NCI-H2196 (cell line): ENCODE measurements at regions not wholly inside any gene's neighbourhood (a gene's known extent, or its start where the extent isn't known, plus 50 kb on each side); places are given as distances from the start of the nearest gene placed in this dataset.
A peak's percentile ranks its signal among the peaks of the same experiment; 100 is the strongest.
"Not testable (repeated sequence)": the region's sequence is repeated elsewhere in the genome, so short reads cannot be mapped to it uniquely, and the experiment has no call there.

Experiments used
- DNase-seq: peaks from one replicate; lab custom pipeline; 2025; ENCODE audit not compliant: unreplicated experiment; lab: John Stamatoyannopoulos, UW

DNA sequence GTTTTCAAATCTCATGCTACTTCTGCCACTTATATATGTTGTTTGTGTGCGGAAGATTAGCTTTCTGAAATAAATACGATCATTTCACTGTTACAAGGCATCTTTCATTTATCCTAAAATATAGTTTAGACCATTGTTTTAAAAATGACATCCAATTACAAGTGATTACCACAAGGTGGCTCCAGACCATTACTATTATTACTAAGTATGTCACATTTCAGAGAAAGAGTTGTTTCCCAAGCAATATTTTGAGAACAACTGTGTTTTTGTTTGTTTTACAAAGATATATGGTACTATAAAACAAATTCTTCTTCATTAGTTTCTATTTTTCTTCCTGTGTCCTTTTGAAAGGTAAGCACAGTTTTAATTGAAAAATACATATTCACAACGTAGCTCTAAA, 136.0 kb upstream of the RAP2B start:
- peak; percentile 27 for DNase-seq

DNA sequence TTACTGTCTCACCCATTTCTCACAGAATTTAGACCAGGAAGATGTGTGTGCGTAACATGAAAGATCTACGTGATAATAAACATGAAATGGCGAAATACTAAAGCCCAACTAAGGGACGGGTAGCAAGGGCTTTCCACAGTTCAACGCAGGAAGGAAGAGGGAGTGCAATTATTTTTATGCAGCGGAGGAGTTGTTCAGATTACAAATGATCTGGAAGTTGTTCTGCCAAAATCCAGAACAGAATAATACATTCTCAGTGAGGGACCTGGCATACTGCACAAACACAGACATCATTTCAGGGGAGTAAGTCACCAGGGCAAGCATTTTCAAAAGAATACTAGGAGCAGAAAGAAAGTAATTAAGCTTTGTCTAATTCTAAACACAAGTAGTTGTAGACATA, 133.6 kb upstream of the RAP2B start:
- no peak for DNase-seq

DNA sequence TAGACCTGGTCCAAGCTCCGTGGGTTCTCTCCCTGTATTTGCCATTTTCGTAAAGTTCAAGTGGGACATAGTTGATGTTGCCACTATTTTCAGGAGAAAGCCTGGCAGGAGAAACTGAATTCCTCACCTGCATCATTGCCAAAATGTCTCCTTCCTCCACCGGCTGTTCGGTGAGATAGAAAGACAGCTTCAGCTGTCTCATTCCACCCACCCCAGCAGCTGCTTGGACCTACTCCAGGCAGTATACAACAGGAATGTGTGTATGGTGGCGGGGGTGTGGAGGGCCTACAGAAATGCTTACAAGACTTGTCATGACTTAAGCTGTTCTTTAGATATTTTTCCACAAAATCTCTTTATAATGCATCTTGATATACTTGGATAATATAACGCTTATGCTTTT, 132.7 kb upstream of the RAP2B start:
- no peak for DNase-seq

DNA sequence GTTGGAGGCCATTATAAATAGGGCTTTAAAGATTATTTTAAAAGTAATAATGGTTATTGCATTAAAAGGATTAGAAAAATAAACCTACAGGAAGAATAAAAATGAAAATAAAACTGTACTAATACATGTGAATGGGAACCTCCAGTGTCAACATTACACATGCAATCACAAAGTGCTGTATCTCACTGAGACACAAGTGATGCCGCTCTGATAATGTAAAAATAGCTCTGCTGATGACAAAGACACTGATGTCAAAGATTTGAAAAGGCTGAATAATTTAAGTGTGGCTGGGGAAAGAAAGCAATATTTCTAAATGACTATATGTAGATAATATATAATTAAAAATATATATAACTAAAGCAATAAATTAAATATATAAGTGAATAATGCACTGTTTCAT, 129.1 kb upstream of the RAP2B start:
- no peak for DNase-seq

DNA sequence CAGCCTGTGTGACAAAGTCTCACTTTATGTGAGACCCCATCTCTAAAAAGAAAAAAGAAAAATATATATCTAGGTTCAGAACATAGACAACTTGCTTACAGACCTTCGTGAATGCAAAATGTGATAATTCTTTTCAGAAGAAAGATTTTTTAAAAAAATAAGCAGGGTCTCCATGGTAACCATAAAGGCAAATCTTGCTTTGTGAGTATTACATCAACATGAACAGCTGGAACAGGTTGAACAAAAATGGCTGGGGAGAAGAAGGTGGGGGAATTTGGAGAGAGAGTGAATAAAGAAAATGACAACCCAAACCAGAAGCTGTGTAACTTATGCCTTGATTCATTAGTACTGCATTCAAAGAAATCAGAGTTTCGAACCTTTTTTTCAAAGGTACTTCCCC, 125.2 kb upstream of the RAP2B start:
- no peak for DNase-seq

DNA sequence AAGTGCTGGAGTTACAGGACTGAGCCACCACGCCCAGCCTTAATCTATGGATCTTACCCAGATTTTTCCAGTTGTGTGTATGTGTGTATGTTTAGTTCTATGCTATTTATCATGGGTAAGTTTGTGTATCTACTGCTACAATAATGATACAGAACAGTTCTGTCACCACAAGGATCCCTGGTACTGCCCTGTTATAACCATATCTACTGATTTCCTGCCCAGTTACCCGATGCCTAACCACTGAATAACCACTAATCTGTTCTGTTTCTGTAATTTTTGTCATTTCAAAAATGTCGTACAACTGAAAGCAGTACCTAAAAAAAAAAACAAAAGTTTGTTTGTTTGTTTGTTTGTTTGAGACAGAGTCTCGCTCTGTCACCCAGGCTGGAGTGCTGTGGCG, 123.7 kb upstream of the RAP2B start:
- DNase-seq = no peak

DNA sequence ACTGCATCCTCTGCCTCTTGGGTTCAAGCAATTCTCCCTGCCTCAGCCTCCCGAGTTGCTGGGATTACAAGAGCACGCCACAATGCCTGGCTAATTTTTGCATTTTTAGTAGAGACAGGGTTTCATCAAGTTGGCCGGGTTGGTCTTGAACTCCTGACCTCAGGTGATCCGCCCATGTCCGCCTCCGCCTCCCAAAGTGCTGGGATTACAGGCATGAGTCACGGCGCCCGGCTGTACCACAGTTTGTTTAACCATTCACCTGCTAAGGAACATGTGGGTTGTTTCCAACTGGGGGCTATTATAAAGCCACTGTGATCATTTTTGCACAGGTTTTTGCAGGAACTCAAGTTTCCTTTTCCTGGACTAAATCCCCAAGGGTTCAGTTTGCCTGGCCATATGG, 123.2 kb upstream of the RAP2B start:
- no peak for DNase-seq

DNA sequence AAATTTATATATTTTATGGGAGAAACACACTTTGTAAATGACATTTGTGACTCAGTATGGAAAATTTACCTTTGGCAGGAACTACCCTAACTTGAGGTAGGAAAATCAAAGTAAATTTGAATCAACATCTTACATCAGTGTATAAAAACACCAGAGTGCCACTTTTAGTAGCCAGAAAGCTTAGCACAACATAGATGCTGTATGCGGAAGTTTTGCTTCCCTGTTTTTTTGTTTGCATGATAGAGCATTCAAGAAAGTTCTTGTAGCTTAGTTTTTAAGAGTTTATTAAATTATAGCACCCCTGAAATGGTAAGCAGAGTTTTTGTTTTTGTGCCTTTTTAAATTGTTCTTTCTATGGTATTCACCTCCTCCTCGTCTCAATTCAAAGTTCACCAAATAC, 120.8 kb upstream of the RAP2B start:
- no peak for DNase-seq

DNA sequence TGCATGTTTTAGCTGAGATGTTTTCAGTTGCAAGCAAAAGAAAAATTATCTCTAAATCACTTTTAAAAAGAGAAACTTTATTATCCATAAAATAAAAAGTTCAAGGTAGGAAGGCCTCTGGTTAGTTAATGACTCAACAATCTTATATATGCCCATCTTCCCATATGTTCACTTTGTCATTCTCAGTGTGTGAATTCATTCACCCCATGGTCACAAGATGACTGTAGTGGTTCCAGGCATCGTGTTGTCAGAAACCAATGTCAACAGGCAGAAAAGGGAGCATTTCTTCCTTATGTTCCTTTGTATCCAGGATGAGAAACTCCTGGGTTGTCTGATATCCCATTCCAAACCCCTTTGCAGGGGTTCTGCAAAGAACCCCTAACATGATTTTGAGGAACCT, 119.9 kb upstream of the RAP2B start:
- DNase-seq = no peak

DNA sequence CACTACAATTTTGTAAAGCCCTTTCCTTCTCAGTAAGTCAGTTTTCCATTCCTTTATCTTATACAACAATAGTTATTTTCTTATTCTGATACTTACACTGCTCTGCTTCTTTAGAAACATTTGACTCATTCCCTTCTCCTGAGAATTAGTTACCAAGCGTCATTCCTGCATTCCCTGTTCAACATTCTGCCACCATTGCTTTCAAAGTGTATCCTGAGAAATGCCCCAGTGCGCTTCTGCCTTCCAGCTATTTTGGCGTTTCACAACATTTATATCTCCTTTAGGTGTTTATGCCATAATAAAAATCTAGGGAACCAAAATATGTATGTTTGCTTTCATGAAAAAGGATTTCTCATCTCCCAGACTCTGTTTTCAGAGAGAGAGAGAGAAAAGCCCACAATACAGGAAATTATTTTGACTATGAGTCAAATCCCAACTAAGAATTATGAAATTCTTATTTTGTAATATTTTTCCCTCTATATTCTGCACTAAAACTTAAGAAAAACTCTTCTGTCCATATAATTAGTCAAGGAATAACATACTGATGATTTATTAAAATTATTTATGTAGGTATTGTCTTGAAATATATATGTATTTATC, 118.2 kb upstream of the RAP2B start:
- no peak for DNase-seq

DNA sequence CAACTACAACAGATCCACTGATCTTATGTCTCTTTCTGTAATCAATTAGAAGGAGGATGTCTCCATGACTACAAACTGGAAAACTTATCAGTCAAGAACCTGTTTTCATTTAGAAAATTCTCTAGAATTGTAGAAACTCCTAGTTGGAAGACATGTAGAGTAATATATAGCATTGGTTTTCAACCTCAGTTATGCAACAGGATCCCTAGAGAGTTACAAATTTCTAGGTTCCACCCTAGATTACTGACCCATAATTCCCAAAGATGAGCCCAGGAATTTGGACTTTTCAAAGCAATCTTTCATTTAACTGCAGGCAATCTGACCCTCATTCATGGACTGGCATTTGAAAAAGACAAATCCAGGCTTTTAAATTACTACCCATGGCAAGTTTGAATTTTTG, 116.9 kb upstream of the RAP2B start:
- no peak for DNase-seq

DNA sequence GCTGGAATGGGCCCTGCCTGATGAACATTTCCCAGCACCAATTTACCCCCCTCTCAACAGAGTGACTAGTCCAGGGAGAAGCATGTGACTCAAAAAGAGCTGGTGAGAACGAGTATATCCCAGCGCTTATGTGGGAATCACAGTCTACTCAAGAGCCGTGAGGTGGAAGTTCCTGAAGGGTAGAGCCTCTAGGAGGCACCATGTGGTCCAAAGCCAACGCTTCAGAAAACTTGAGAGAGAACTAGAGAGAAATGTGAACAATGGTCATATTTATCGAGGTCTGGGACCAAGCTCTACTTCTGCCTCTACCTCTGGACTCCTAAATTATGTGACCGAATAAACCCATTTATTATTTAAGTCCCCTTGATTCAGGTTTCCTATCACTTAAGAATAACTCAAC, 111.0 kb upstream of the RAP2B start:
- no peak for DNase-seq

DNA sequence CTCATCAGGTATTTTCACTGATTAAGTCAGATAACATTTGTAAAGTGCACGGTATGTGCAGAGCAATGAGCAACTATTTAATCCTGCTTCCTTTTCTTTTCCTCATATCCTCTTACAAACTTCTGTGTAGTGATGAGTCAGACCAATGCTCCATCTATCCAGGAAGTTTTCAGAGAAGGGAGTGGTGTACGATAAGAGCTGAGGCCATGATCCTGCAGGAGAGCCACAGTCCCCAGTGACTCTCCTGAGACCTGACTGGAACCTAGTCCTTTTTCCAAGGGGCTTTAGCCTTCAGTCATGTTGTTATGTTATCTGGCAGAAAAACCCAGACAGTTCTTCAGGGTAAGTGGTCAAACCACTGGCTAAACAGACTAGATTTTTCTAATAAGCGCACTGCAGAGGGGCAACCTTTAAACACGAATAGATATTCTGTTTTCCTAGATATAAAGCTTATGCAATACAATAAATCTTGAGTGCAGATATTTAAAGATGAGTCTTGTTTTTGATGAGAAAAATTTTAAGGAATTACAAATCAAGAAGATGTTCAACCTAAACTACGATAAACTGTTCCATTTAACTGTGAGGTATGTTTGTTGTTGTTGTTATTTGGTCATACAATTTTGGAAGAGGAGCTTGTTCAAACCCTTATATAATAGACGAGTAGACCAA, 110.5 kb upstream of the RAP2B start:
- DNase-seq = no peak

DNA sequence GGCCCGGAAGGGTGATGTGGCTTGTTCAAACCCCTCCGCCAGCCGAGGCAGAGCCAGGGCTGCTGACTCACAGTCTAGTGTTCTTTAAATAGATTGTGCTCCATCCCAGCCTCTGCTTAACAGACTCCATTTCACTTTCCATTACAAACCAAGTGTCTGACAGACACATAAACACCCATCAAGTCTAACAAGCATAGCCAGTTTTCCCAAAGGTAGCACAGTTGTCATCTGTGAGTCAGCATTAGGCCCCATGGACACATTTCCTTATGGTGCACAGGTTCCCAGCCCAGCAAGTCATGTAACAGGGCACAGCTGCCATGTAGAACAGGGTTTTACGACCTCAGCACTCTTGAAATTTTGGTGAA, 109.9 kb upstream of the RAP2B start:
- no peak for DNase-seq

DNA sequence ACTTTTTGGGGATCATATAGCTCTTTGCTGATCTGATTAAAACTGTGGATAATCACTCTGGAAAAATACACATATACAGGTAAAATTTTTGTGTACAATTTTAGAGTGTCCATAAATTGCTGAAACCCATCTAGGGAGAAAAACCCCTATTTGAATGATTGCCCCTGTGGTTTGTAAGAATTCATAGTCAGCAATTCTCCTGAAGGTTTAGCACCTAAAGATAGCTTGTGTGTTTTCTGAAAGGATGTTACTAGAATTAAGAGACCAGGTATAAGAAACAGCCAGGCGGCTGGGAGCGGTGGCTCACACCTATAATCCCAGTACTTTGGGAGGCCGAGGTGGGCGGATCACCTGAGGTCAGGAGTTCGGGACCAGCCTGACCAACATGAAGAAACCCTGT, 106.8 kb upstream of the RAP2B start:
- no peak for DNase-seq

DNA sequence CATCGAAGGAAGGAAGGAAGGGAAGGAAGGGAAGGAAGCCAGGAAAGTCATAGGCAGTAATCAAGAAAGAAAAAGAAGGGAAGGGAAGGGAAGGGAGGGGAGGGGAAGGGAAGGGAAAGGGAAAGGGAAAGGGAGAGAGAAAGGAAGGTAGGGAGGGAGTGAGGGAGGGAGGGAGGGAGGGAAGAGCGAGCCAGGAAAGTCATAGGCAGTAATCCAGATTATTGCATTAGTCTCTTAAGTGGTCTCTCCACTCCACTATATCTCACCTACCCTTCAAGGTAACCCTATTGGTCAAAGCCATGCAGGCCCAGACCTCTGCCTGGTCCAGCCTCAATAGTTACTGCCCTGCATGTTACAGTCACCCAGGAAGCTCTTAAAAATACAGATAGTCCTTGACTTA, 106.2 kb upstream of the RAP2B start:
- no peak for DNase-seq

DNA sequence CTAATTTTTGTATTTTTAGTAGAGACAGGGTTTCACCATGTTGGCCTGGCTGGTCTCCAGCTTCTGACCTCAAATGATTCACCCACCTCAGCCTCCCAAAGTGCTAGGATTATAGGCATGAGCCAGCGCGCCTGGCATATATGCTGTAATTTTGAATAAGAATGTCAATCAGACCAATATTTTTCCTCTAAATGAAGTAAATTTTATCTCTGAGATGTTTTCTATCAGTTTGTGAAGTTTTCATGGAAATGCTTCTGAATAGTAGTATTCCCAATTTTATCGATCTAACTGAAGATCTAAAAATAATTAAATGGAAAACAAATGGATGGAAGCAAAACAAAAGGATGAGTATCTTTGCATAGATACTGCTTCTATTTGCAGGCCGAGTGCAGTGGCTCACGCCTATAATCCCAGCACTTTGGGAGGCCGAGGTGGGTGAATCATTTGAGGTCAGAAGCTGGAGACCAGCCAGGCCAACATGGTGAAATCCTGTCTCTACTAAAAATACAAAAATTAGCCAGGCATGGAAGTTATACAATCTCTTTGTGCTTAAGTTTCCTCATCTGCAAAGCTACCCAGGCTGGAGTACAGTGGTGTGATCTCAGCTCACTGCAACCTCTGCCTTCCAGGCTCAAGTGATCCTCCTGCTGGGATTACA, 103.9 kb upstream of the RAP2B start:
- not testable (repeated sequence) for DNase-seq

DNA sequence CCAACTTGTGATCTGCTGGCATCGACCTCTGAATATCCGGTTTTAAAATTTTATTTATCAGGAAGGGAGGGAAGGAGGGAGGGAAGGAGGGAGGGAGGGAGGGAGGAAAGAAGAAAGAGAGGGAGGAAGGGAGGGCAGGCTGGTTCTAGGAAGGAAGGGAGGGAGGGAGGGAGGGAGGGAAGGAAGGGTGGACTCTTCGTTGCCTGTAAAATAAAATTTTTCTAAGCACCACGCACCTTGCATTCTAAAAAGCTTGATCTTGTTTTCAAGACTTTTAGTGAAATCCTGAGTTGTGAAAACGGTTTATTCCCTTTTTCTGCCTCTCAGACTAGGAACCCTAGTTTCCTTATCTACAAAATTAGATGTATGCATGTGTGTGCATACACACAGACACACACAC, 101.7 kb upstream of the RAP2B start:
- DNase-seq = no peak

DNA sequence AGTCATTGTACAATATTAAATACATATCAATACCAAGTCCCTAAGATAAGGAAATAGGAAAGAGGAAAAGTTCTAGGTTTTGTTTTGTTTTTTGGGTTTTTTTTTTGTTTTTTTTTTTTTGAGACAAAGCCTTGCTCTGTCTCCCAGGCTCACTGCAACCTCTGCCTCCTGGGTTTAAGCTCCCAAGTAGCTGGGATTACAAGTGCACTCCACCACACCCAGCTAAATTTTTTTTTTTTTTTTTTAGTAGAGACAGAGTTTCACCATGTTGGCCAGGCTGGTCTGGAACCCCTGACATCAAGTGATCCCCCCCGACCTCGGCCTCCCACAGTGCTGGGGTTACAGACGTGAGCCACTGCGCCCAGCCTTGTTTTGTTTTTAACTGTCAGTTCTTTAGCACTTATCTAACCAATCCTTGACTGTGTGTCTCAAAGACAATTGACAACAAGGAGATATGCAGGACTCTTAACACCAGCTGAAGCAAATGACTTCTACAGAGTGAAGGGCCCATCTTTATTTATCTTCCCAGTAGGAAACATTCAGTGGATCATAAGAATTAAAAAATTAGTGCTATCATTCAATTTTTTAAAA, 100.0 kb upstream of the RAP2B start:
- DNase-seq = no peak

DNA sequence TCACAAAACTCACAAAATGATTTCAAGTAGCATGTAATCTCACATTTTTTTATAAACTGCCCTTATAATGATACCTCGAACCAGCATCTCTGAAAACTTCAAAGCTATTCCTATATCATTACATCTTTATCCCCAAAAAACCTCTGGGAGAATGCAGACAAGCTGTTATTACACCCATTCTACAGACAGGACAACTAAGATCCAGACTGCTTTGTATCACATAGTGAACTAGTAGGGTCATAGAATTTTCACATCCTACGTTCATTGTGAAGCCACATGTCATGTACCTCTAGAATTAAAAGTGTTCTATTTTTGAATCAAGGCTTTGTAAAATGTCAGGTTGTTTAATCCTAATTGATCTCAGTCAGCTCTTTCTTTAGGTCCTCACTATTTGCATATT, 98.7 kb upstream of the RAP2B start:
- DNase-seq = no peak

DNA sequence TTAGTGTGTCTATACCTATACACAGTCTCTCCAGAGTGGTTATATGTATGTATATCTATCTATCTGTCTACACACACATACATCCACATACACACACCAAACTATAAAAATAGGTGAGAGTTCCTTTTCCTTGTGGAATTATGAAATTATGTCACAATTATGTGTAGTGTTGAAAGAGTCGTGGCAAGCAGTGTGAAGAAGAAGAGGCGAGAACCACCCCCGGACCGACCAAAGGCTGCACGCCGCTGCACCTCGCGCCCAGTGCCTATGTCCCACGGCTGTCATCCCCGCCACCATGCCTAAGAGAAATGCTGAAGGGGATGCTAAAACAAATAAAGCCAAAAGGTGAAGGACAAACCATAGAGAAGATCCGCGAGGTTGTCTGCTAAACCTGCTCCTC, 95.0 kb upstream of the RAP2B start:
- DNase-seq = no peak
